Activated T-cell treated with anti-CD3 and anti-CD28 coated beads, Interleukin-2, amount 50 U/mL, for 24 hours (primary cell): ENCODE measurements at regions not wholly inside any gene's neighbourhood (a gene's known extent, or its start where the extent isn't known, plus 50 kb on each side); places are given as distances from the start of the nearest gene placed in this dataset.

ENCODE experiments used
- DNase-seq: peaks from one replicate; pipeline ENCODE4 v3.0.0-alpha.2; 2020
- H3K27ac Mint-ChIP-seq: 2 replicates; pipeline ENCODE4 v1.8.0; 2020; ENCODE audit warnings: mild to moderate bottlenecking, mixed read lengths
- H3K27me3 Mint-ChIP-seq: 2 replicates; pipeline ENCODE4 v1.8.0; 2020; ENCODE audit warnings: mixed read lengths
- H3K36me3 Mint-ChIP-seq: 2 replicates; pipeline ENCODE4 v1.8.0; 2020; ENCODE audit warnings: low read depth, mixed read lengths
- H3K4me1 Mint-ChIP-seq: 2 replicates; pipeline ENCODE4 v1.8.0; 2020; ENCODE audit warnings: low read depth, mixed read lengths
- H3K4me3 Mint-ChIP-seq: 2 replicates; pipeline ENCODE4 v1.8.0; 2020; ENCODE audit warnings: mild to moderate bottlenecking, moderate library complexity, mixed read lengths
- H3K9me3 Mint-ChIP-seq: 2 replicates; pipeline ENCODE4 v1.8.0; 2020; ENCODE audit warnings: mixed read lengths

DNA sequence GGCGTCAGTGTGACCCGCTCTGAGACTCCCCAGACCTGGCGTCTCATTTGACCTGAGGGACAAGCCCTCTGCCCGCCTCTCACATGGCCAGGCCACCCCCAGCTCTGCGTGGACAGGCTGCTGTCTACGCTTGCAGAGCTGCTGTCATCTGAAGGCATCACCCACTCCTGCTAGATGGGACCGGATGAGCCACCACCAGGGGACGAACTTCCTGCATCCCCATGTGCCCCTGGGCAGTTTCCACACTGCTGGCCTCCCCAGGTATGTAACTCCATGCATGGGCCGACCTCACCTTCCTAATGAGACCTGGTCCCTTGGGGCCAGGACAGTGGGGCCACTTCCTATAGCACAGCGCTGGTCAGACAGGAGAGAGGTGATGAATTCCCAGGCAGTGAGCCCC, 121.5 kb downstream of the PSMG1 start:
- no peak for DNase-seq
- H3K27ac Mint-ChIP-seq = no peak overlapping the region
- H3K4me3 Mint-ChIP-seq = no peak overlapping the region
- no peaks in the 10 kb centered on the region for H3K4me1 Mint-ChIP-seq
- no peaks in the 10 kb centered on the region for H3K36me3 Mint-ChIP-seq
- H3K27me3 Mint-ChIP-seq = peaks cover 9% of the 10 kb centered on the region
- no peaks in the 10 kb centered on the region for H3K9me3 Mint-ChIP-seq

DNA sequence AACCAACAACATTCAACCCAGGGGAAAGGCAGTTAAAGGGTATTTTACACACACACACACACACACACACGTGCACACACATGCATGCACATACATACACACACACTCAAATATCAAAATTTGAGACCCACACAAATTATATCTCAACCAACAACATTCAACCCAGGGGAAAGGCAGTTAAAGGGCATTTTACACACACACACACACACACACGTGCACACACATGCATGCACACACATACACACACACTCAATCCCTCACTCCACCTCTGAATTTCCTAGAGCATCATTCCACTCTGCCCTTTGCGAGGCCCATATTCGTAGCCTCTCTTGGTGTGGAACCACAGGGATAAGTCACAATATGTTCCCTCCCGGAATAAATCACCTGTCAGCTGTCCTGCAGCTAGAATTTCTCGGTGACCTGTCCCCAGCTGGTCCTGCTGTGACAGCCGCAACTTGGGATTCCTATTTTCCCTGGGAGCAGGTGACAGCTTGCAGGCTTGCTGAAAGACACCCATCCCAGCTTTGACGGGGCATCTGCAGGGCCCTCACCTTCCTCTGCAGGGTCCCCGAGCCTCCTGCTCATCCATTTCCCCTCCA, 122.7 kb downstream of the PSMG1 start:
- H3K9me3 Mint-ChIP-seq = no peaks in the 10 kb centered on the region
- H3K4me3 Mint-ChIP-seq = no peak overlapping the region
- peaks cover 9% of the 10 kb centered on the region for H3K27me3 Mint-ChIP-seq
- no peaks in the 10 kb centered on the region for H3K36me3 Mint-ChIP-seq
- H3K27ac Mint-ChIP-seq = no peak overlapping the region
- H3K4me1 Mint-ChIP-seq = no peaks in the 10 kb centered on the region
- no peak for DNase-seq

DNA sequence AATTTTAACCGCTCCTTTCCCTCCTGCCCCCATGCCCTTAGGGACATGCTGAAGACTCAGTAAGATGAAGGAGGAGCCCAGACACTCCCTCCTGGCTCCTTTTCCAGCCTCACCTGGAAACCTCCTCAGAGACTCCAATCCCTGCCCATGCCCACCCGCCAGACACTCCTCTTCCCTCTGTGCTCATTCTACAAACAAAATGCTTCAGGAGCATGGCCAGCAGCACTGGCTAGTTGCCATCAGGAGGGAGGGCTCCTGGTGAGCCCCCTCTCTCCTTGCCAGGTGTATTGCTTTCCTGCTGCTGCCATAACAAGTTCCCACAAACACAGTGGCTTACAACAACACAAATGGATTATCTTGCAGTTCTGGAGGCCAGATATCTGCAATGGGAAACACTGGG, 126.1 kb downstream of the PSMG1 start:
- Mint-ChIP-seq H3K9me3 (no peaks in the 10 kb centered on the region), H3K4me1 (no peaks in the 10 kb centered on the region), H3K36me3 (no peaks in the 10 kb centered on the region), H3K27me3 (peaks cover 14% of the 10 kb centered on the region), H3K27ac (no peak overlapping the region), H3K4me3 (no peak overlapping the region)
- DNase-seq = no peak

DNA sequence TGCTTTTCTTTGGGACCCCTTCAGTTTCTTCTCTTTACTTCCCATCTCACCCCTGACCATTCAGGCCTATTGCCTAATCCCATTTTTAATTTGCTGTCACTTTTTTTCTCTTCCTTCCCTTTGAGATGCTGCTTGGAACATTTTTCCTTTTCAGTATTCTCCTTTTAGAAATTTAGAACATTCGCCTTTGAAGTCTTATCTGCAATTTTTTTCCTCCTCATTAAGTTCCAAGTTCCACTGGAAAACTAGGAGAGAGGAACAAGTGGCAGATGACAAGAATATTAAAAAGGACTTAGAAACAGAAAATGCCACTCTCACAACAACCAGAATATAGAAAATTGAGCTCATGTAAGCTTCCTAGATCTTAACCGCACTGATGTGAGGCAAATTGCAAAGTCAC, 126.6 kb downstream of the PSMG1 start:
- no peaks in the 10 kb centered on the region for H3K4me1 Mint-ChIP-seq
- peaks cover 14% of the 10 kb centered on the region for H3K27me3 Mint-ChIP-seq
- no peak for DNase-seq
- no peaks in the 10 kb centered on the region for H3K9me3 Mint-ChIP-seq
- H3K36me3 Mint-ChIP-seq = no peaks in the 10 kb centered on the region
- no peak overlapping the region for H3K4me3 Mint-ChIP-seq
- no peak overlapping the region for H3K27ac Mint-ChIP-seq

DNA sequence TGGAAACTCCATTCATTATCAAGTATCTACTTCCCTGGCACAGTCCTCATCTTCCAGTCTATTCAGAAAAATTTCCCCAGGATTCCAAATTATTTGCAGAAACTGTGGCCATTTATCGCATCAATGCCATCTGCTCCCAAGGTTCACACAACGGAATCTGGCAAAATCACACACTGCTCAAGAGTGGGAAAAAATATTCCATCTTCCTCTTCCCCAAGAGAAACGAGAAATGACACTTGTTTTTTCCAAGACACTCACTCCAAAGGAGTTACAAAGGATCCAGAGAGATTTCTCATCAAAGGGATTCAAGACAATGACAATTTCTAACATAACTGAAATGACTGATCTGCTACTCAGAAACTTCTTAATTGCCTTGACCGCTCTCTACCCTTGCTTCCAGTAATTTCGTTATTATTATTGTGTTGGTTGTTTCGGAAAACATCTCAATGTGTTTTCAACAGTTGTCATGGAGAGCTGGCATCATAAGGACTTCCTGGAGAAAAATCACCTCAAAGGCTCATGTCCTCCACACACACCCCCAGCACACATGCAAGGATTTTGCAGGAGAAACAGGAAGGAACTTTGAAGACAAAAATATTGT, 128.0 kb downstream of the PSMG1 start:
- Mint-ChIP-seq H3K4me1 (no peaks in the 10 kb centered on the region), H3K27me3 (peaks cover 14% of the 10 kb centered on the region), H3K4me3 (no peak overlapping the region), H3K9me3 (no peaks in the 10 kb centered on the region), H3K27ac (no peak overlapping the region), H3K36me3 (no peaks in the 10 kb centered on the region)
- no peak for DNase-seq

DNA sequence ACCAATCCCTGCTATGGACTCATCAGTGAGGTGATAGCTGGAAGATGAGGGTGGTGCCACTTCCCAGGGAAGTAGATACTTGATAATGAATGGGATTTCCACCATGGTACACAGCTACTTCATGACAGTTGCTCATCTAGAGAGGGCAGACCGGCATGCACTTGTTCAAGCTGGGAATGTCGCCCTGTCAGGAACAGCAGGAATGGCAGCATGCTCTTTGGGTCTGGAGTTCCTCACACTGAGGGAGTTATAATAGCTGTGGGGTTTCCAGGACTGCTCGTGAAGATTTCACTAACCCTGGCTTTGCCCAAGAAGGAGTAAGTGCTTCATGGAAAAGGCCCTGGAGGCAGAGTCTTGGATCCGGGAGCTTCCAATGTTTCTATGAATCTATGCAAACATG, 129.2 kb downstream of the PSMG1 start:
- no peaks in the 10 kb centered on the region for H3K36me3 Mint-ChIP-seq
- H3K9me3 Mint-ChIP-seq = no peaks in the 10 kb centered on the region
- no peak overlapping the region for H3K27ac Mint-ChIP-seq
- peaks cover 14% of the 10 kb centered on the region for H3K27me3 Mint-ChIP-seq
- no peaks in the 10 kb centered on the region for H3K4me1 Mint-ChIP-seq
- H3K4me3 Mint-ChIP-seq = no peak overlapping the region
- DNase-seq = no peak

DNA sequence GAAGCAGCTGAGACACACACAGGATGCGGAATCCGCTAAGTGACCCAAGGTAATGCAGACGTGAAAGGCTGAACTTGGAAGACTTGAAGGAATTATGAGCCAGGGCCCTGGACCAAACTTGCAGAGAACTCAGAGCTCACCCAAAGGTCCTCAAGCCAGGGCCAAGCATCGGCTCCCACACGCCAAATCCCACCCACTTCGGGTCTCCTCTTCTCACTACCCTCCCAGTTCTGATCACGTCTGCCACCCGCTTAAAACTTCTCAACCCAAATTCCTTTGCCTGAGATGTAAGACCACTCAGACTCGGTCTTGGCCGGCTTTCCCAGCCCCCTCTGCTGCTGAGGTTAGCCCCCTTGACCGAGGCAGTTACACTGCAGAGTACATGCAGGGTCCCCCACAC, 130.1 kb downstream of the PSMG1 start:
- H3K27me3 Mint-ChIP-seq = peaks cover 14% of the 10 kb centered on the region
- H3K4me3 Mint-ChIP-seq = no peak overlapping the region
- H3K4me1 Mint-ChIP-seq = no peaks in the 10 kb centered on the region
- no peak overlapping the region for H3K27ac Mint-ChIP-seq
- DNase-seq = no peak
- H3K9me3 Mint-ChIP-seq = no peaks in the 10 kb centered on the region
- no peaks in the 10 kb centered on the region for H3K36me3 Mint-ChIP-seq

DNA sequence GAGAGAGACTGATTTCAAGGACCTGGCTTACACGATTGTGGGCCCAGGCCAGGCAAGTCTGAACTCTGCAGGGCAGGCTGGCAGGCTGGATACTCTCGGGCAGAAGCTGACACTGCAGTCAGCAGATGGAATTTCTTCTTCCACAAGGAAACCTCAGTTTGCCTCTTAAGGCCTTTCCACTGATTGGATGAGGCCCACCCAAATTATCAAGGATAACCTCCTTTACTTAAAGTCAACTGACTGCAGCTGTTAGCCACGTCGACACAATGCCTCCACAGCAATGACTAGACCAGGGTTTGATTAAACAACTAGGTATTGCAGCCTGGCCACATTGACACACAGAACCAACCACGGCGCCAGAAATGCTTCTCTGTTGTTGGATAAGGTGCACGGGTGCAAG, 130.5 kb downstream of the PSMG1 start:
- no peak for DNase-seq
- no peaks in the 10 kb centered on the region for H3K9me3 Mint-ChIP-seq
- no peaks in the 10 kb centered on the region for H3K36me3 Mint-ChIP-seq
- no peak overlapping the region for H3K27ac Mint-ChIP-seq
- peaks cover 13% of the 10 kb centered on the region for H3K27me3 Mint-ChIP-seq
- H3K4me3 Mint-ChIP-seq = no peak overlapping the region
- H3K4me1 Mint-ChIP-seq = no peaks in the 10 kb centered on the region

DNA sequence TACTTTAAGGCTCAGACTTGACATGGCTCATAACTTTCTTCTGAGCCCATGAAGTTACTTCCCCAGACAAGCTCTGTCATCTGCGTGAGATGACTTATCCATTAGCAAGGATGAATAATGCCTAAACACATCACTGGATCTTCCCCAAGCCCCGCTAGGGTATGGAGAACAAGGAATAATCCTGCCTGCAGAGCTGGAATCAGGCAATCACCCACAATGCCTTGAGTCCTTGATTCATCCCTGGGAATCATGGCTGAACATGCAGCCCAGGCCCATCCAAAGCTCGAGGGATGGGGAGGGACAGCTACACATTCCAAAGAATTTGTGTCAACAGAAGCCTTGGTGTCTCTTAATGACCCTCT, 131.7 kb downstream of the PSMG1 start:
- Mint-ChIP-seq H3K27me3 (peaks cover 5% of the 10 kb centered on the region), H3K4me1 (no peaks in the 10 kb centered on the region), H3K4me3 (no peak overlapping the region), H3K36me3 (no peaks in the 10 kb centered on the region), H3K27ac (no peak overlapping the region), H3K9me3 (no peaks in the 10 kb centered on the region)
- no peak for DNase-seq

DNA sequence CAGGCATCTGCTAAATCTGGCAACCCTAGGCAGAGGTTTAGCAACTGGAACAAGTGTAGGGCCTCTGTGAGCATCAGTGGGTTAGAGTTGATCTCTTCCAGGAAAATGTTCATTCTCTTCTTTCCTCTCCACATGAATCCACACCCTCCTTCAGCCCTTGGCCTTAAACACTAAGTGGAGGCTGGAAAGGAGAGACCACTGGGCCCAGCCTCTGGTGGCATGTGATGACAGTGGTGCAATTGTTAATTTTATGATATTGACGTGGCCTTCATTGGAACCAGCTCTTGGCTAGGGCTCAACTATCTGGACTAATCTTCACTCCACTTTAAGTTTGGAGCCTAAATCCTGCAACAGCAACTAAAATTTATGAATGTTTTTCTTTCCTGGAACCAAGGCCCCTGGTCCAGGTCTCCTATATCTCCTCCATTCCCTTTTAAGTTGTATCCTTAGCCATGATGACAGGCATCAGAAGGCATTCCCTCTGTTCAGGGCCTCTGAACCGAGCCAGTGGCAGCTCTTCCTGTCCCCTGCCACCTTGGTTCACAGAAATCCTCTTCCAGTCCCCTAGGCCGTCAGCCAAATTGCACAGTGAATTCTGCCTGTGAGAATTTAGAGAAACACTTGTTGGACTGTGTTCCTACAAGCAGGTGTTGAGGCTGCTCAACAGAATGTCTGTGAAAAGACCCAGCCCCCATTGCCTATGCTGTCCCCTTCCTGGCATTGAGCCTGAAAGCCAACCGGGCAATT, 132.2 kb downstream of the PSMG1 start:
- Mint-ChIP-seq H3K4me3 (no peak overlapping the region), H3K36me3 (no peaks in the 10 kb centered on the region), H3K4me1 (no peaks in the 10 kb centered on the region), H3K27me3 (peaks cover 5% of the 10 kb centered on the region), H3K9me3 (no peaks in the 10 kb centered on the region), H3K27ac (no peak overlapping the region)
- no peak for DNase-seq

DNA sequence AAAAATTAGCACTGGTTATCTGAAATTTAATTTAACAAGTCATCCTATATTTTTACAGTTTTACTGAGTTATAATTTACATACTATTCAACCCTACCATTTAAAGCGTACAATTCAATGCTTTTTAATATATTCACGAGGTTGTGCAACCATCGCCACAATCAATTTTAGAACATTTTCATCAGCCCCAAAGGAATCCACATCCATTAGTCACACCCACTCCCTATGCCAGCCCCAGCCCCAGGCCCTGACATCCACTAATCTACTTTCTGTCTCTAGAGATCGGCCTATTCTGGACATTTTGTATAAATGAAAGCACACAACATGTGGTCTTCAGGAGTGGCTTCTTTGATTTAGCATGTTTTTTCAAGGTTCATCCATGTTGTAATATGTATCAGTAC, 134.7 kb downstream of the PSMG1 start:
- no peak overlapping the region for H3K4me3 Mint-ChIP-seq
- H3K9me3 Mint-ChIP-seq = no peaks in the 10 kb centered on the region
- H3K36me3 Mint-ChIP-seq = no peaks in the 10 kb centered on the region
- H3K27ac Mint-ChIP-seq = no peak overlapping the region
- no peak for DNase-seq
- no peaks in the 10 kb centered on the region for H3K27me3 Mint-ChIP-seq
- no peaks in the 10 kb centered on the region for H3K4me1 Mint-ChIP-seq

DNA sequence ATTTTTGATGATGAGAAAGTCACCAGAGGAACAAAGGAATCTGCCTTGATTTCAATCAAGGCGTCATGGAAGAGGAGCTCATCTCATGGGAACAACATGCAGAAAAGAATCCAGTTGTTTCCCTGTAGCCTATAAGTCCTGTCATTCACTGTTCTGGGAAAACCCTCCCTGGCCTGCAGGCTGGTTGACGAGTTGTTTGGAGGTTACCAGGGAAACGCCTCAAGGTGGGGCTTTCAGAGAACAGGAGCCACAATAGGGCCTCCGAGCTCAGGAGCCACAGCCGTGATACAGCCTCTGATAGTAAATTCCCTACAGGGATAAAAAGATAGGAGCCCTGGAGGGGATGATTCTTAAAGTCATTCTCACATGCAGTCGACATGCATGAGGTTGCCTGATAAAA, 135.2 kb downstream of the PSMG1 start:
- Mint-ChIP-seq H3K27ac (no peak overlapping the region), H3K4me3 (no peak overlapping the region), H3K4me1 (no peaks in the 10 kb centered on the region), H3K9me3 (no peaks in the 10 kb centered on the region), H3K27me3 (no peaks in the 10 kb centered on the region), H3K36me3 (no peaks in the 10 kb centered on the region)
- DNase-seq = no peak

DNA sequence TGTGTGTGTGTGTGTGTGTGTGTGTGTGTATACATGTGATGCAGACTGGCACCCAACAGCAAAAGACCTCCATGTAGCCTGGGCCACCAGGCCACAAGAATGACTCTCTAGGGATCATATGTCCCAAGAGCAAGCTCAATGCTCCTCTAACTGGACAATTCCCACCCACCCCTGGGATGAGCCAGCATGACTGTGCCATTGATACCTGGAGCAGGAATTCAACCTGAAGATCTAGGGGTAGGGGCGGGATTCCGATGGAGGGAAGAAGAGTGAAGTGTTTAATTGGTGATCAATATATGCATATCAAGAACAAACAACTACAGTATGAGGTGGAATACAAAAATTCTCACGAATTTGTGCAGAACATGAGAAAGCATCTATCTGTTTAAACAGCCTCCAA, 136.2 kb downstream of the PSMG1 start:
- Mint-ChIP-seq H3K9me3 (no peaks in the 10 kb centered on the region), H3K36me3 (no peaks in the 10 kb centered on the region), H3K27me3 (no peaks in the 10 kb centered on the region), H3K27ac (no peak overlapping the region), H3K4me1 (no peaks in the 10 kb centered on the region), H3K4me3 (no peak overlapping the region)
- no peak for DNase-seq

DNA sequence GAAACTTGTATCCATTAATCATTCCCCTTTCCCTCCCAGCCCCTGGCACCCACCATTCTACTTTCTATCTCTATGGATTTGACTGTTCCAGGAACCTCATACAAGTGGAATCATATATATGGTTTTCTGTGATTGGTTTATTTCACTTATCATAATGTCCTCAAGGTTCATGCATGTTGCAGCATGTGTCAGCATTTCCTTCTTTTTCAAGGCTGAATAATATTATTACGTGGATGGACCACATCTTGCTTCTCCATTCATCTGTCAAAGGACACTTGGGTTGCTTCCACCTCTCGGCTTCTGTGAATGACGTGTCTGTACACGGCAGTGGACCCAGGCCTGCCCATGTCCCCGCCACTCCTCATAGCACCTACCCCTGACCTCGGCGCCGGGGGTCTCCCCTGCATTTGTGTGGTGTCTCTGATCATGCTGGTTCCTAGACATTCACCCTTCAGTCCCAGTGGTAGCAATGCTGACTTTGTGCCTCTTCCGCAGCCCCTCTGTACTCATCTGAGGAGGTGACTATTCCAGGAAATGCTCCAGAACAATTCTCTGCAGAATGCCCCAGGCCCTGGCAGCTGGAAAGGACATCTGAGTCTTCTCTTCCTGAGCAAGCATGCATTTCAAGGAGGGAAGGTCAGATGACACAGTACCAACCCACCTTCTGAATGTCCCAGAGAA, 136.9 kb downstream of the PSMG1 start:
- Mint-ChIP-seq H3K27me3 (no peaks in the 10 kb centered on the region), H3K27ac (no peak overlapping the region), H3K36me3 (no peaks in the 10 kb centered on the region), H3K9me3 (no peaks in the 10 kb centered on the region), H3K4me1 (no peaks in the 10 kb centered on the region), H3K4me3 (no peak overlapping the region)
- no peak for DNase-seq

DNA sequence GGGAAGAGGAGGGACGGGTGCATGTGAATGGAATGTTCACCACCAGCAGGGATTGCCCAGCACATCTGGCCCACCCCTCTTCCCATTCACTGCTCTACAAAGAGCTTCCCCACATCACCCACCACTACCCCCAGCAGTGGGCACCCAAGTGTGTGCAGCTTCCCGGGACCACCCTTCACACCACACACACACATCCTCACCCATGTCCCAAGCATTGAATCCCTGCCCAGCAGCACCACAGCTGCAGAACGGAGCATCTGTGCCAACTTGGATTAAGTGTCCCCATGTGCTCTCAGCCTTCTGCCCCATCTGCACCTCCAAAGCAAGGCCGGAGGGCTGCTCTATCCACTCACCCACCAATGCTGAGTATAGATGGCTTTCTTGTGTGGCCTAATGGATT, 141.4 kb downstream of the PSMG1 start:
- Mint-ChIP-seq H3K4me3 (no peak overlapping the region), H3K36me3 (no peaks in the 10 kb centered on the region), H3K27me3 (no peaks in the 10 kb centered on the region), H3K4me1 (peaks cover 8% of the 10 kb centered on the region), H3K9me3 (no peaks in the 10 kb centered on the region), H3K27ac (no peak overlapping the region)
- no peak for DNase-seq
